Chondrocyte (in vitro differentiated cells): ENCODE measurements at regions not wholly inside any gene's neighbourhood (a gene's known extent, or its start where the extent isn't known, plus 50 kb on each side); places are given as distances from the start of the nearest gene placed in this dataset.

Experiments
- DNase-seq: peaks from one replicate; pipeline ENCODE4 v3.0.0; 2021; ENCODE audit warnings: mixed read lengths, low spot score
- H3K27ac Mint-ChIP-seq: one replicate; pipeline ENCODE4 v1.8.0; 2021; ENCODE audit warnings: mild to moderate bottlenecking, moderate library complexity, mixed read lengths; ENCODE audit not compliant: unreplicated experiment
- H3K27me3 Mint-ChIP-seq: 2 replicates; pipeline ENCODE4 v1.8.0; 2021; ENCODE audit warnings: low read depth, mixed read lengths
- H3K36me3 Mint-ChIP-seq: 2 replicates; pipeline ENCODE4 v1.8.0; 2021; ENCODE audit warnings: low read depth, mixed read lengths
- H3K4me1 Mint-ChIP-seq: 2 replicates; pipeline ENCODE4 v1.8.0; 2021; ENCODE audit warnings: low read depth, mild to moderate bottlenecking, mixed read lengths
- H3K4me3 Mint-ChIP-seq: one replicate; pipeline ENCODE4 v1.8.0; 2021; ENCODE audit warnings: mild to moderate bottlenecking, moderate library complexity, mixed read lengths; ENCODE audit not compliant: unreplicated experiment
- H3K9me3 Mint-ChIP-seq: 2 replicates; pipeline ENCODE4 v1.8.0; 2021; ENCODE audit warnings: low read depth, mixed read lengths
- CTCF ChIP-seq: fragments of 200-600 bp; sonication (generic); IDR thresholded peaks from 2 replicates; pipeline ENCODE4 v1.5.0; 2021; ENCODE audit warnings: antibody characterized with exemption, mild to moderate bottlenecking, moderate library complexity

GRCh38 chr15:77781946-77782240 is 149.2 kb upstream of the LINGO1 start:
- Mint-ChIP-seq H3K4me1 (no peaks in the 10 kb centered on the region), H3K36me3 (peaks cover 4% of the 10 kb centered on the region), H3K27ac (no peak overlapping the region), H3K4me3 (no peak overlapping the region), H3K27me3 (peaks cover 23% of the 10 kb centered on the region), H3K9me3 (peaks cover 5% of the 10 kb centered on the region)
- no peak for TF ChIP-seq CTCF
- DNase-seq, result no peak

- no peak for DNase-seq
- no peak for TF ChIP-seq CTCF
- H3K27ac Mint-ChIP-seq, result no peak overlapping the region
- H3K27me3 Mint-ChIP-seq, result peaks cover 23% of the 10 kb centered on the region
- no peaks in the 10 kb centered on the region for H3K4me1 Mint-ChIP-seq
- peaks cover 4% of the 10 kb centered on the region for H3K36me3 Mint-ChIP-seq
- no peak overlapping the region for H3K4me3 Mint-ChIP-seq
- peaks cover 5% of the 10 kb centered on the region for H3K9me3 Mint-ChIP-seq
Measured at GRCh38 chr15:77781151-77781945, 148.6 kb upstream of the LINGO1 start.

- DNase-seq, result no peak
- H3K27ac Mint-ChIP-seq, result no peak overlapping the region
- H3K9me3 Mint-ChIP-seq, result peaks cover 5% of the 10 kb centered on the region
- H3K4me1 Mint-ChIP-seq, result no peaks in the 10 kb centered on the region
- no peak overlapping the region for H3K4me3 Mint-ChIP-seq
- peaks cover 18% of the 10 kb centered on the region for H3K27me3 Mint-ChIP-seq
- H3K36me3 Mint-ChIP-seq, result peaks cover 4% of the 10 kb centered on the region
- no peak for TF ChIP-seq CTCF
Measured at GRCh38 chr15:77778802-77779201, 146.1 kb upstream of the LINGO1 start.

- Mint-ChIP-seq H3K36me3 (peaks cover 4% of the 10 kb centered on the region), H3K27me3 (peaks cover 6% of the 10 kb centered on the region), H3K4me3 (no peak overlapping the region), H3K4me1 (no peaks in the 10 kb centered on the region), H3K27ac (no peak overlapping the region), H3K9me3 (peaks cover 5% of the 10 kb centered on the region)
- no peak for DNase-seq
- TF ChIP-seq CTCF, result no peak
Measured at GRCh38 chr15:77775837-77776236, 143.1 kb upstream of the LINGO1 start.

- Mint-ChIP-seq H3K9me3 (peaks cover under 1% of the 10 kb centered on the region), H3K4me1 (no peaks in the 10 kb centered on the region), H3K27ac (no peak overlapping the region), H3K36me3 (peaks cover 4% of the 10 kb centered on the region), H3K27me3 (peaks cover 6% of the 10 kb centered on the region), H3K4me3 (no peak overlapping the region)
- TF ChIP-seq CTCF, result no peak
- DNase-seq, result no peak
Measured at GRCh38 chr15:77775373-77775772, 142.7 kb upstream of the LINGO1 start.
